ENCODE measurements at regions not wholly inside any gene's neighbourhood (a gene's known extent, or its start where the extent isn't known, plus 50 kb on each side); places are given as distances from the start of the nearest gene placed in this dataset.
A peak's percentile ranks its signal among the peaks of the same experiment; 100 is the strongest.

- no peak overlapping the region for H3K27ac Mint-ChIP-seq
- no peak for ATAC-seq
- CTCF ChIA-PET, result interaction anchor here (1.2 to 2.0 kb wide), 2 partner anchors 101 to 170 kb away, joined by 3 to 6 read pairs; no protein-coding TSS in a partner anchor
- no peak overlapping the region for H3K4me3 Mint-ChIP-seq
- H3K36me3 Mint-ChIP-seq, result no peaks in the 10 kb centered on the region
- POLR2A ChIA-PET, result no interaction called here
- H3K9me3 Mint-ChIP-seq, result no peaks in the 10 kb centered on the region
- peak; percentile 6 for DNase-seq (ENCODE audit: low spot score)
- H3K4me1 Mint-ChIP-seq, result peaks cover 8% of the 10 kb centered on the region; the same call in 1 of the 2 replicates
- TF ChIP-seq CTCF (IDR thresholded peaks at IDR 0.05), result no peak
- 0 out of 2 replicates have a peak, but pooled peaks have one; percentile 2 for TF ChIP-seq PRDM15 (CRISPR knock-in tag; IDR thresholded peaks at IDR 0.05)
- no peaks in the 10 kb centered on the region for H3K27me3 Mint-ChIP-seq (ENCODE audit: low read depth)
Observed at GRCh38 chr15:31265090-31265870, 61.4 kb upstream of the KLF13 start.

DNA sequence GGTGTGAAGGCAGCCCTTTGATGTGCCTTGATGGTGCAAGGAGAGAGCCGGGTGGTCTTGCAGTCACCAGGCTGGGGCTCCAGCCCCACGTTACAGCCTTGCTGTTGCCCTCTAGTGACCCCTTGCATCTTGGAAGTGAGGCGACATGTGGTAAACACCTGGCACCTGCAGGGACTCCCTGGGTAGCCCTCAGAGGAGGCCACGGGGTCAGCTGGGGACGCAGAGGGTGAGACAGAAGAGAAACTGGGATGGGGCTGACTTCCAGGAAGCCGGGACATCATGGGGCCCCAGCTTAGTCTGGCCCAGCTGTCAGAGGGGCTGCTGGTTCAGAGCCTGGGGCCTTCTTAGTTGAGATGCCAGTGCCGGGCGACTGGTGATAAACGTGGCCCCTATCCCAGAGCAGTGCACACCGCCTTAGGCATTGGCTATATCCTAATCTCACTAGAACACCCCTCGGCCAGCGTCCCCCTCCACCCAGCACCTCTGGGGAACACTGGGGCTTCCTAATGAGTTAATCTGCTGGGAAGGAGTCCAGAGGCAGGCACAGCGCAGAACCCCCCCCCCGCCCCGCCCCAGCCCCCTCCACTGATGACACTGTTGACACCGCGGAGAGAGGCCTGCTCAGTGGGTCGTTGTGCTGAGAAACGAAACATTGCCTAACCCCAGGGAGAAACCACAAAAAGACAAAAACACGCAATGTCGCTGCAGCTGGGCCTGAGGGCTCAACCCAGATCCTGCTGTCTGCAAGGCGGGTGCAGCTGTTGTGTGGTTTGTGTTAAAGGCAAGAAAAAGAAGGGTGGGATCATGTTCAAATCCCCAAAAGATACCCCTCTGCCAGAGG, 60.5 kb upstream of the KLF13 start:
- TF ChIP-seq GTF2I (CRISPR knock-in tag; conservative IDR thresholded peaks at IDR 0.05) (no peak), ZNF423 (CRISPR knock-in tag; IDR thresholded peaks at IDR 0.05) (0 out of 2 replicates have a peak, but pooled peaks have one; percentile 27), PRDM15 (CRISPR knock-in tag; IDR thresholded peaks at IDR 0.05) (no peak), ETV6 (CRISPR knock-in tag; IDR thresholded peaks at IDR 0.05) (no peak), TCF7 (CRISPR knock-in tag; IDR thresholded peaks at IDR 0.05; ENCODE audit: low read depth) (no peak)
- no peaks in the 10 kb centered on the region for H3K9me3 Mint-ChIP-seq
- POLR2A ChIA-PET, result no interaction called here
- CTCF ChIA-PET, result interaction anchor here (1.2 to 2.0 kb wide), 2 partner anchors 100 to 169 kb away, joined by 3 to 6 read pairs; no protein-coding TSS in a partner anchor
- peak; percentile 14 for DNase-seq (ENCODE audit: low spot score)
- peaks cover 11% of the 10 kb centered on the region for H3K4me1 Mint-ChIP-seq
- H3K36me3 Mint-ChIP-seq, result no peaks in the 10 kb centered on the region
- no peak overlapping the region; the same call in 1 of the 2 replicates for H3K27ac Mint-ChIP-seq
- ATAC-seq, result no peak
- H3K27me3 Mint-ChIP-seq (ENCODE audit: low read depth), result no peaks in the 10 kb centered on the region
- H3K4me3 Mint-ChIP-seq, result no peak overlapping the region

DNA sequence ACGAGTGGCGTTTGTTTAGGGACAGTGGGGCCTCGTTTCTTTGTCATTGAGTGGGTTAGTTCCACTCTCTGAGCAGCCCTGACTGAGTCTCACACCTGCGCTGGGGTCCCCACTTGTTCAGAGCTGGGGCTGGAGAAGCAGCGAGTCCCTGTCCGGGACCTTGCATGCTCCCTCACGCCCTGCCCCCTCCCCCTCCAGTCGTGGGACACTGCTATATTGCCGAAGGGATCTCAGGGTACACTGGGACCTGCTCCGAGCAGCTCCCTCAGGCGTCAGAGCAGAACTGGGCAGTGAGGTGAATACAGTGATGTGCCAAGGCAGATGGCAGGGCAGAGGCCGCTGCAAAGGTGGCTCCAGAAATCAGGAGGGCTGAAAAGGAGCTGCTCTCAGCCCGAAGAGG, 59.9 kb upstream of the KLF13 start:
- Mint-ChIP-seq H3K9me3 (no peaks in the 10 kb centered on the region), H3K4me1 (peaks cover 11% of the 10 kb centered on the region), H3K27ac (no peak overlapping the region), H3K36me3 (no peaks in the 10 kb centered on the region), H3K27me3 (ENCODE audit: low read depth) (no peaks in the 10 kb centered on the region), H3K4me3 (no peak overlapping the region)
- ATAC-seq (no peak), DNase-seq (ENCODE audit: low spot score) (peak; percentile 12)
- ChIA-PET CTCF (no interaction called here), POLR2A (no interaction called here)
- TF ChIP-seq NR1H2 (CRISPR knock-in tag; IDR thresholded peaks at IDR 0.05), result no peak
- TF ChIP-seq, protein P1, sequence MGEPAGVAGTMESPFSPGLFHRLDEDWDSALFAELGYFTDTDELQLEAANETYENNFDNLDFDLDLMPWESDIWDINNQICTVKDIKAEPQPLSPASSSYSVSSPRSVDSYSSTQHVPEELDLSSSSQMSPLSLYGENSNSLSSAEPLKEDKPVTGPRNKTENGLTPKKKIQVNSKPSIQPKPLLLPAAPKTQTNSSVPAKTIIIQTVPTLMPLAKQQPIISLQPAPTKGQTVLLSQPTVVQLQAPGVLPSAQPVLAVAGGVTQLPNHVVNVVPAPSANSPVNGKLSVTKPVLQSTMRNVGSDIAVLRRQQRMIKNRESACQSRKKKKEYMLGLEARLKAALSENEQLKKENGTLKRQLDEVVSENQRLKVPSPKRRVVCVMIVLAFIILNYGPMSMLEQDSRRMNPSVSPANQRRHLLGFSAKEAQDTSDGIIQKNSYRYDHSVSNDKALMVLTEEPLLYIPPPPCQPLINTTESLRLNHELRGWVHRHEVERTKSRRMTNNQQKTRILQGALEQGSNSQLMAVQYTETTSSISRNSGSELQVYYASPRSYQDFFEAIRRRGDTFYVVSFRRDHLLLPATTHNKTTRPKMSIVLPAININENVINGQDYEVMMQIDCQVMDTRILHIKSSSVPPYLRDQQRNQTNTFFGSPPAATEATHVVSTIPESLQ (CRISPR knock-in tag; IDR thresholded peaks at IDR 0.05), result no peak

Data from WTC11 (cell line).